ENCODE measurements at regions not wholly inside any gene's neighbourhood (a gene's known extent, or its start where the extent isn't known, plus 50 kb on each side); places are given as distances from the start of the nearest gene placed in this dataset.

GRCh38 chr12:124505001-124505818, 62.2 kb downstream of the NCOR2 start:
- ATAC-seq (ENCODE audit: insufficient read depth, low read depth) (no peak), DNase-seq (no peak)
- H3K4me1 ChIP-seq (ENCODE audit: insufficient read depth, low read length) = no peaks in the 10 kb centered on the region
- H3K4me2 ChIP-seq (ENCODE audit: insufficient read depth, low read length) = no peak overlapping the region
- no peak for TF ChIP-seq EZH2 (IDR thresholded peaks at IDR 0.05; ENCODE audit: borderline replicate concordance, low read depth, low read length, severe bottlenecking)
- TF ChIP-seq, protein P1, sequence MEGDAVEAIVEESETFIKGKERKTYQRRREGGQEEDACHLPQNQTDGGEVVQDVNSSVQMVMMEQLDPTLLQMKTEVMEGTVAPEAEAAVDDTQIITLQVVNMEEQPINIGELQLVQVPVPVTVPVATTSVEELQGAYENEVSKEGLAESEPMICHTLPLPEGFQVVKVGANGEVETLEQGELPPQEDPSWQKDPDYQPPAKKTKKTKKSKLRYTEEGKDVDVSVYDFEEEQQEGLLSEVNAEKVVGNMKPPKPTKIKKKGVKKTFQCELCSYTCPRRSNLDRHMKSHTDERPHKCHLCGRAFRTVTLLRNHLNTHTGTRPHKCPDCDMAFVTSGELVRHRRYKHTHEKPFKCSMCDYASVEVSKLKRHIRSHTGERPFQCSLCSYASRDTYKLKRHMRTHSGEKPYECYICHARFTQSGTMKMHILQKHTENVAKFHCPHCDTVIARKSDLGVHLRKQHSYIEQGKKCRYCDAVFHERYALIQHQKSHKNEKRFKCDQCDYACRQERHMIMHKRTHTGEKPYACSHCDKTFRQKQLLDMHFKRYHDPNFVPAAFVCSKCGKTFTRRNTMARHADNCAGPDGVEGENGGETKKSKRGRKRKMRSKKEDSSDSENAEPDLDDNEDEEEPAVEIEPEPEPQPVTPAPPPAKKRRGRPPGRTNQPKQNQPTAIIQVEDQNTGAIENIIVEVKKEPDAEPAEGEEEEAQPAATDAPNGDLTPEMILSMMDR (IDR thresholded peaks at IDR 0.05; ENCODE audit: borderline replicate concordance, extremely low read depth, low read length, poor library complexity, severe bottlenecking) = no peak
- H4K20me1 ChIP-seq (ENCODE audit: insufficient read depth, low read length) = peaks cover 99% of the 10 kb centered on the region
- no peaks in the 10 kb centered on the region for H3K27me3 ChIP-seq (ENCODE audit: insufficient read depth, low read length, poor library complexity)
- H3K36me3 ChIP-seq (ENCODE audit: insufficient read depth, low read length) = 0 out of 2 replicates have a peak, but pooled peaks cover 7% of the 10 kb centered on the region
- H3K79me2 ChIP-seq (ENCODE audit: insufficient read depth, low read length) = peaks cover 100% of the 10 kb centered on the region
- H3K9ac ChIP-seq (ENCODE audit: low read depth, low read length) = no peak overlapping the region
- no peak overlapping the region for H2AFZ ChIP-seq (ENCODE audit: low read depth, low read length)
- no peak overlapping the region for H3K27ac ChIP-seq (ENCODE audit: low read length)
- H3K4me3 ChIP-seq (ENCODE audit: low read depth in 1 of 2, low read length in 2 of 2) = no peak overlapping the region
- H3K9me3 ChIP-seq (ENCODE audit: insufficient read depth, low read length, severe bottlenecking) = no peaks in the 10 kb centered on the region

GRCh38 chr12:124504273-124505000, 63.0 kb downstream of the NCOR2 start:
- no peak for DNase-seq
- Histone ChIP-seq H3K36me3 (ENCODE audit: insufficient read depth, low read length) (0 out of 2 replicates have a peak, but pooled peaks cover 7% of the 10 kb centered on the region), H3K4me3 (ENCODE audit: low read depth in 1 of 2, low read length in 2 of 2) (no peak overlapping the region), H3K4me2 (ENCODE audit: insufficient read depth, low read length) (no peak overlapping the region), H3K9me3 (ENCODE audit: insufficient read depth, low read length, severe bottlenecking) (no peaks in the 10 kb centered on the region), H4K20me1 (ENCODE audit: insufficient read depth, low read length) (peaks cover 99% of the 10 kb centered on the region), H3K27me3 (ENCODE audit: insufficient read depth, low read length, poor library complexity) (no peaks in the 10 kb centered on the region), H3K79me2 (ENCODE audit: insufficient read depth, low read length) (peaks cover 100% of the 10 kb centered on the region), H3K4me1 (ENCODE audit: insufficient read depth, low read length) (no peaks in the 10 kb centered on the region), H2AFZ (ENCODE audit: low read depth, low read length) (no peak overlapping the region), H3K27ac (ENCODE audit: low read length) (no peak overlapping the region), H3K9ac (ENCODE audit: low read depth, low read length) (no peak overlapping the region)
- ATAC-seq (ENCODE audit: insufficient read depth, low read depth) = no peak
- TF ChIP-seq, protein P1 (IDR thresholded peaks at IDR 0.05; ENCODE audit: borderline replicate concordance, extremely low read depth, low read length, poor library complexity, severe bottlenecking) = no peak
- no peak for TF ChIP-seq EZH2 (IDR thresholded peaks at IDR 0.05; ENCODE audit: borderline replicate concordance, low read depth, low read length, severe bottlenecking)

GRCh38 chr12:124503305-124503704, 64.1 kb downstream of the NCOR2 start:
- Histone ChIP-seq H3K36me3 (ENCODE audit: insufficient read depth, low read length) (0 out of 2 replicates have a peak, but pooled peaks cover 7% of the 10 kb centered on the region), H3K27me3 (ENCODE audit: insufficient read depth, low read length, poor library complexity) (no peaks in the 10 kb centered on the region), H2AFZ (ENCODE audit: low read depth, low read length) (no peak overlapping the region), H3K4me1 (ENCODE audit: insufficient read depth, low read length) (no peaks in the 10 kb centered on the region), H3K4me3 (ENCODE audit: low read depth in 1 of 2, low read length in 2 of 2) (no peak overlapping the region), H3K79me2 (ENCODE audit: insufficient read depth, low read length) (peaks cover 100% of the 10 kb centered on the region), H3K9ac (ENCODE audit: low read depth, low read length) (no peak overlapping the region), H3K9me3 (ENCODE audit: insufficient read depth, low read length, severe bottlenecking) (no peaks in the 10 kb centered on the region), H4K20me1 (ENCODE audit: insufficient read depth, low read length) (peaks cover 98% of the 10 kb centered on the region), H3K27ac (ENCODE audit: low read length) (no peak overlapping the region), H3K4me2 (ENCODE audit: insufficient read depth, low read length) (no peak overlapping the region)
- TF ChIP-seq, protein P1 (IDR thresholded peaks at IDR 0.05; ENCODE audit: borderline replicate concordance, extremely low read depth, low read length, poor library complexity, severe bottlenecking) = no peak
- no peak for TF ChIP-seq EZH2 (IDR thresholded peaks at IDR 0.05; ENCODE audit: borderline replicate concordance, low read depth, low read length, severe bottlenecking)
- ATAC-seq (ENCODE audit: insufficient read depth, low read depth) = no peak
- no peak for DNase-seq
